K562 (cell line): ENCODE measurements at regions not wholly inside any gene's neighbourhood (a gene's known extent, or its start where the extent isn't known, plus 50 kb on each side); places are given as distances from the start of the nearest gene placed in this dataset.
A peak's percentile ranks its signal among the peaks of the same experiment; 100 is the strongest.

Experiments used
- CBFA2T2 ChIP-seq: fragments of 450-650 bp; conservative IDR thresholded peaks from 2 replicates; pipeline ENCODE4 v1.6.1; 2017; ENCODE audit warnings: mild to moderate bottlenecking
- CBFA2T3 ChIP-seq: fragments of 450-650 bp; IDR thresholded peaks from 2 replicates; pipeline ENCODE4 v1.6.1; 2017
- CREB1 ChIP-seq, 2 experiments: sonication (generic) in 1 of 2; formaldehyde crosslinking in 1 of 2; IDR thresholded peaks; 2 replicates each; pipeline versions ENCODE4 v1.6.1 to v1.8.0; 2012 to 2022; ENCODE audit warnings: inconsistent platforms in 1 of 2, mild to moderate bottlenecking in 1 of 2, missing genetic modification reagents in 1 of 2, moderate library complexity in 1 of 2
- EP300 ChIP-seq: IDR thresholded peaks from 2 replicates; pipeline ENCODE4 v1.6.1; 2012; ENCODE audit warnings: low read length, improper control_type of control experiment
- HSF4 ChIP-seq: fragments of 250-450 bp; sonication (Bioruptor Pico); IDR thresholded peaks from 2 replicates; pipeline ENCODE4 v2.1.2; 2022; ENCODE audit warnings: mild to moderate bottlenecking, moderate library complexity, borderline replicate concordance
- ILF3 ChIP-seq: fragments of 450-650 bp; IDR thresholded peaks from 2 replicates; pipeline ENCODE4 v1.6.1; 2018; ENCODE audit warnings: antibody characterized with exemption, mild to moderate bottlenecking, moderate library complexity, borderline replicate concordance
- KAT2B ChIP-seq: IDR thresholded peaks from one replicate; pipeline ENCODE4 v1.6.1; 2012; ENCODE audit warnings: low read depth, mild to moderate bottlenecking, control low read depth, inconsistent platforms, low read length, moderate library complexity
- L3MBTL2 ChIP-seq: fragments of 450-650 bp; IDR thresholded peaks from 2 replicates; pipeline ENCODE4 v1.6.1; 2016; ENCODE audit warnings: mild to moderate bottlenecking, moderate library complexity
- NFRKB ChIP-seq: fragments of 450-650 bp; IDR thresholded peaks from 2 replicates; pipeline ENCODE4 v1.6.1; 2016; ENCODE audit warnings: low read depth
- NR4A1 ChIP-seq, 2 experiments: fragments of 250-450 bp in 1 of 2; fragments of 450-650 bp in 1 of 2; sonication (Bioruptor Pico) in 1 of 2; IDR thresholded peaks; 2 replicates each; pipeline versions ENCODE4 v1.4.0 to v1.6.1; 2016 to 2020; ENCODE audit warnings: mild to moderate bottlenecking in 2 of 2, missing compliant biosample characterization in 1 of 2, missing genetic modification characterization in 1 of 2, moderate library complexity in 1 of 2
- PHF8 ChIP-seq: fragments of 200-600 bp; sonication (generic); IDR thresholded peaks from 2 replicates; pipeline ENCODE4 v1.6.1; 2012; ENCODE audit warnings: mixed run types, mild to moderate bottlenecking, inconsistent platforms, low read length, moderate library complexity, borderline replicate concordance
- SAFB ChIP-seq: fragments of 200-400 bp; formaldehyde crosslinking; IDR thresholded peaks from 2 replicates; pipeline ENCODE4 v1.6.1; 2017; ENCODE audit warnings: low read depth, low read length, borderline replicate concordance
- SMC3 ChIP-seq: conservative IDR thresholded peaks from 2 replicates; pipeline ENCODE4 v1.6.1; 2011; ENCODE audit warnings: low read depth, low read length, improper control_type of control experiment; ENCODE audit not compliant: insufficient read depth
- STAT5A ChIP-seq: IDR thresholded peaks from 2 replicates; pipeline ENCODE4 v1.6.1; 2012; ENCODE audit warnings: low read length, inconsistent platforms, borderline replicate concordance
- TCF3 ChIP-seq: sonication (generic); formaldehyde crosslinking; IDR thresholded peaks from 2 replicates; pipeline ENCODE4 v1.4.0; 2020; ENCODE audit warnings: mild to moderate bottlenecking, missing genetic modification reagents
- TEAD4 ChIP-seq, 2 experiments: sonication (generic) in 1 of 2; formaldehyde crosslinking in 1 of 2; IDR thresholded peaks; 2 replicates each; pipeline versions ENCODE4 v1.6.1 to v1.8.0; 2012 to 2022; ENCODE audit warnings: borderline replicate concordance in 1 of 2, inconsistent platforms in 1 of 2, low read length in 1 of 2, mild to moderate bottlenecking in 1 of 2, missing genetic modification reagents in 1 of 2
- ZKSCAN1 ChIP-seq: fragments of 150-350 bp; IDR thresholded peaks from 2 replicates; pipeline ENCODE4 v1.6.1; 2016; ENCODE audit warnings: low read depth, low read length
- ZNF134 ChIP-seq: fragments of 250-450 bp; sonication (Bioruptor Pico); conservative IDR thresholded peaks from 2 replicates; pipeline ENCODE4 v1.4.0; 2020
- ZNF146 ChIP-seq: IDR thresholded peaks from one replicate; pipeline ENCODE4 v1.6.1; 2018; ENCODE audit warnings: missing compliant biosample characterization; ENCODE audit not compliant: unreplicated experiment
- ZNF584 ChIP-seq: fragments of 200-800 bp; sonication (Bioruptor generic); IDR thresholded peaks from 2 replicates; pipeline ENCODE4 v1.6.1; 2016; ENCODE audit warnings: low read depth, mild to moderate bottlenecking, missing genetic modification characterization, missing compliant biosample characterization
- ZNF766 ChIP-seq: fragments of 200-800 bp; sonication (Bioruptor generic); conservative IDR thresholded peaks from 2 replicates; pipeline ENCODE4 v1.6.1; 2016; ENCODE audit warnings: missing genetic modification characterization, missing compliant biosample characterization
- TF ChIP-seq, protein P1 (sequence below), 2 experiments: fragments of 250-450 bp in 1 of 2; fragments of 450-650 bp in 1 of 2; sonication (Bioruptor Pico) in 1 of 2; IDR thresholded peaks; 2 replicates each; pipeline versions ENCODE4 v1.6.1 to v1.8.0; 2016 to 2021; ENCODE audit warnings: mild to moderate bottlenecking in 2 of 2, moderate library complexity in 2 of 2, missing compliant biosample characterization in 1 of 2, missing genetic modification characterization in 1 of 2
- TF ChIP-seq, protein P2 (sequence below): IDR thresholded peaks from 2 replicates; pipeline ENCODE4 v1.6.1; 2016; ENCODE audit warnings: missing genetic modification characterization, missing compliant biosample characterization
- TF ChIP-seq, protein P3 (sequence below): fragments of 450-650 bp; formaldehyde crosslinking; IDR thresholded peaks from 2 replicates; pipeline ENCODE4 v1.4.0; 2020; ENCODE audit warnings: mild to moderate bottlenecking, moderate library complexity

DNA sequence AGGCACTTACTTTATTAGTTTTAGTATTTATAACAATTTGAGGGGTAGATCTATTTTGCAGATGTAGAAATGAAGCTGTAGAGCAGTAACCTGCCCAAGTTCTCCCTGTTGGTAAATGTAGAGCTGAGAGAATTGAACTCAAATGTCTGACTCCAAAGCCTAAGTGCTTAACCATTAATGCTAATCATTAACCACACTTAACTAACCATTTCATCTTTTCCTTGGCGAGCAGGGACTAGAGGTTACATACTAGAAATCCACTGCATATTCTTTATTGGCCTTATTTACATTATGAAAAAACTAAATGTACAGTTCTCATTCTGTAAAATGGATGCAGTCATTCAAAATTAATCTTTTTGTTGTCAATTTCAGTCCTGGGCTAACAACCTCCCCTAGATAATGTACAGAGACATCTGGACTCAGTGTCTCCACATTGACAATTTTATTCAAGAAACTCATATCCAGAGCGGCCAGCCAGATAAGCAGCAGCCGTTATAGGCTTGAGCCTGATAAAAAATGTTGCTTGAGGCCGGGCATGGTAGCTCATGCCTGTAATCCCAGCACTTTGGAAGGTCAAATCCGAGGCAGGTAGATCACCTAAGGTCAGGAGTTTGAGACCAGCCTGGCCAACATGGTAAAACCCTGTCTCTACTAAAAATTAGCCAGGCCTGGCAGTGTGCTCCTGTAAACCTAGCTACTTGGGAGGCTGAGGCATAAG is 76.7 kb upstream of the PICALM start (continued):
- TF ChIP-seq NR4A1 (CRISPR knock-in tag; IDR thresholded peaks at IDR 0.05): no peak
- TF ChIP-seq NR4A1 (tag; IDR thresholded peaks at IDR 0.05): peak; percentile 55; the same call in 1 of the 2 replicates
- TF ChIP-seq PHF8: no peak
- peak; percentile 92 for TF ChIP-seq CBFA2T3
- peak; percentile 87 for TF ChIP-seq CBFA2T2
- TF ChIP-seq SMC3: no peak
- peak; percentile 87 for TF ChIP-seq TEAD4 (IDR thresholded peaks at IDR 0.05; ENCODE audit: low read length)
- TF ChIP-seq TEAD4 (CRISPR knock-in tag; IDR thresholded peaks at IDR 0.05; ENCODE audit: borderline replicate concordance): no peak
- TF ChIP-seq EP300: peak; percentile 85; the same call in 1 of the 2 replicates
- TF ChIP-seq ZNF584 (CRISPR knock-in tag): no peak
- 0 out of 2 replicates have a peak, but pooled peaks have one; percentile 33 for TF ChIP-seq NFRKB
- TF ChIP-seq CREB1 (IDR thresholded peaks at IDR 0.05): peak; percentile 63; the same call in 1 of the 2 replicates
- no peak for TF ChIP-seq CREB1 (CRISPR knock-in tag; IDR thresholded peaks at IDR 0.05)
- TF ChIP-seq TCF3 (CRISPR knock-in tag): peak; percentile 74
- peak; percentile 37; the same call in 1 of the 2 replicates for TF ChIP-seq L3MBTL2
- no peak for TF ChIP-seq ZKSCAN1
- no peak for TF ChIP-seq ZNF146 (CRISPR knock-in tag)
- TF ChIP-seq SAFB: no peak
- TF ChIP-seq, protein P1, sequence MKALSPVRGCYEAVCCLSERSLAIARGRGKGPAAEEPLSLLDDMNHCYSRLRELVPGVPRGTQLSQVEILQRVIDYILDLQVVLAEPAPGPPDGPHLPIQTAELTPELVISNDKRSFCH (CRISPR knock-in tag; IDR thresholded peaks at IDR 0.05): no peak
- TF ChIP-seq, protein P1 (tag; IDR thresholded peaks at IDR 0.05): 0 out of 2 replicates have a peak, but pooled peaks have one; percentile 26
- TF ChIP-seq, protein P2, sequence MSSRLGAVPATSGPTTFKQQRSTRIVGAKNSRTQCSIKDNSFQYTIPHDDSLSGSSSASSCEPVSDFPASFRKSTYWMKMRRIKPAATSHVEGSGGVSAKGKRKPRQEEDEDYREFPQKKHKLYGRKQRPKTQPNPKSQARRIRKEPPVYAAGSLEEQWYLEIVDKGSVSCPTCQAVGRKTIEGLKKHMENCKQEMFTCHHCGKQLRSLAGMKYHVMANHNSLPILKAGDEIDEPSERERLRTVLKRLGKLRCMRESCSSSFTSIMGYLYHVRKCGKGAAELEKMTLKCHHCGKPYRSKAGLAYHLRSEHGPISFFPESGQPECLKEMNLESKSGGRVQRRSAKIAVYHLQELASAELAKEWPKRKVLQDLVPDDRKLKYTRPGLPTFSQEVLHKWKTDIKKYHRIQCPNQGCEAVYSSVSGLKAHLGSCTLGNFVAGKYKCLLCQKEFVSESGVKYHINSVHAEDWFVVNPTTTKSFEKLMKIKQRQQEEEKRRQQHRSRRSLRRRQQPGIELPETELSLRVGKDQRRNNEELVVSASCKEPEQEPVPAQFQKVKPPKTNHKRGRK (tag): no peak
- no peak for TF ChIP-seq KAT2B
- peak; percentile 65; the same call in 1 of the 2 replicates for TF ChIP-seq HSF4
- TF ChIP-seq ZNF134 (CRISPR knock-in tag): 0 out of 2 replicates have a peak, but pooled peaks have one; percentile 42
- peak; percentile 52 for TF ChIP-seq ZNF766 (CRISPR knock-in tag)
- peak; percentile 67 for TF ChIP-seq STAT5A
- TF ChIP-seq, protein P3, sequence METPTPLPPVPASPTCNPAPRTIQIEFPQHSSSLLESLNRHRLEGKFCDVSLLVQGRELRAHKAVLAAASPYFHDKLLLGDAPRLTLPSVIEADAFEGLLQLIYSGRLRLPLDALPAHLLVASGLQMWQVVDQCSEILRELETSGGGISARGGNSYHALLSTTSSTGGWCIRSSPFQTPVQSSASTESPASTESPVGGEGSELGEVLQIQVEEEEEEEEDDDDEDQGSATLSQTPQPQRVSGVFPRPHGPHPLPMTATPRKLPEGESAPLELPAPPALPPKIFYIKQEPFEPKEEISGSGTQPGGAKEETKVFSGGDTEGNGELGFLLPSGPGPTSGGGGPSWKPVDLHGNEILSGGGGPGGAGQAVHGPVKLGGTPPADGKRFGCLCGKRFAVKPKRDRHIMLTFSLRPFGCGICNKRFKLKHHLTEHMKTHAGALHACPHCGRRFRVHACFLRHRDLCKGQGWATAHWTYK (CRISPR knock-in tag): 0 out of 2 replicates have a peak, but pooled peaks have one; percentile 45
- TF ChIP-seq ILF3: no peak
